ENCODE measurements at regions not wholly inside any gene's neighbourhood (a gene's known extent, or its start where the extent isn't known, plus 50 kb on each side); places are given as distances from the start of the nearest gene placed in this dataset.

GRCh38 chr10:130516141-130516735 is 380.0 kb downstream of the GLRX3 start:
- peaks cover 15% of the 10 kb centered on the region; the same call in 1 of the 2 replicates for H3K36me3 ChIP-seq (ENCODE audit: insufficient read depth)
- H4K20me1 ChIP-seq (replicated peaks; ENCODE audit: insufficient read depth): no peaks in the 10 kb centered on the region
- H3K79me2 ChIP-seq (replicated peaks; ENCODE audit: insufficient read depth): no peaks in the 10 kb centered on the region
- no peaks in the 10 kb centered on the region for H3K4me1 Mint-ChIP-seq
- H3K4me2 ChIP-seq: no peak overlapping the region
- no peak for DNase-seq (ENCODE audit: low spot score)
- no peaks in the 10 kb centered on the region for H3K27me3 ChIP-seq (ENCODE audit: insufficient read depth)
- TF ChIP-seq EZH2phosphoT487 (IDR thresholded peaks at IDR 0.05; ENCODE audit: unreplicated experiment) (no peak), ZNF114 (CRISPR knock-in tag; IDR thresholded peaks at IDR 0.05) (no peak), ZNF331 (CRISPR knock-in tag; IDR thresholded peaks at IDR 0.05; ENCODE audit: low read depth) (no peak), NANOG (IDR thresholded peaks at IDR 0.05; ENCODE audit: borderline replicate concordance) (no peak), ZNF462 (CRISPR knock-in tag; IDR thresholded peaks at IDR 0.05) (no peak), ETS1 (IDR thresholded peaks at IDR 0.05) (no peak), STAT1 (IDR thresholded peaks at IDR 0.05; ENCODE audit: unreplicated experiment) (no peak), CREB1 (CRISPR knock-in tag; IDR thresholded peaks at IDR 0.05; ENCODE audit: low read depth) (no peak), POLR2AphosphoS5 (IDR thresholded peaks at IDR 0.05; ENCODE audit: low read depth) (no peak)
- TF ChIP-seq, protein P1, sequence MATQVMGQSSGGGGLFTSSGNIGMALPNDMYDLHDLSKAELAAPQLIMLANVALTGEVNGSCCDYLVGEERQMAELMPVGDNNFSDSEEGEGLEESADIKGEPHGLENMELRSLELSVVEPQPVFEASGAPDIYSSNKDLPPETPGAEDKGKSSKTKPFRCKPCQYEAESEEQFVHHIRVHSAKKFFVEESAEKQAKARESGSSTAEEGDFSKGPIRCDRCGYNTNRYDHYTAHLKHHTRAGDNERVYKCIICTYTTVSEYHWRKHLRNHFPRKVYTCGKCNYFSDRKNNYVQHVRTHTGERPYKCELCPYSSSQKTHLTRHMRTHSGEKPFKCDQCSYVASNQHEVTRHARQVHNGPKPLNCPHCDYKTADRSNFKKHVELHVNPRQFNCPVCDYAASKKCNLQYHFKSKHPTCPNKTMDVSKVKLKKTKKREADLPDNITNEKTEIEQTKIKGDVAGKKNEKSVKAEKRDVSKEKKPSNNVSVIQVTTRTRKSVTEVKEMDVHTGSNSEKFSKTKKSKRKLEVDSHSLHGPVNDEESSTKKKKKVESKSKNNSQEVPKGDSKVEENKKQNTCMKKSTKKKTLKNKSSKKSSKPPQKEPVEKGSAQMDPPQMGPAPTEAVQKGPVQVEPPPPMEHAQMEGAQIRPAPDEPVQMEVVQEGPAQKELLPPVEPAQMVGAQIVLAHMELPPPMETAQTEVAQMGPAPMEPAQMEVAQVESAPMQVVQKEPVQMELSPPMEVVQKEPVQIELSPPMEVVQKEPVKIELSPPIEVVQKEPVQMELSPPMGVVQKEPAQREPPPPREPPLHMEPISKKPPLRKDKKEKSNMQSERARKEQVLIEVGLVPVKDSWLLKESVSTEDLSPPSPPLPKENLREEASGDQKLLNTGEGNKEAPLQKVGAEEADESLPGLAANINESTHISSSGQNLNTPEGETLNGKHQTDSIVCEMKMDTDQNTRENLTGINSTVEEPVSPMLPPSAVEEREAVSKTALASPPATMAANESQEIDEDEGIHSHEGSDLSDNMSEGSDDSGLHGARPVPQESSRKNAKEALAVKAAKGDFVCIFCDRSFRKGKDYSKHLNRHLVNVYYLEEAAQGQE (IDR thresholded peaks at IDR 0.05; ENCODE audit: unreplicated experiment): no peak
- TF ChIP-seq, protein P2, sequence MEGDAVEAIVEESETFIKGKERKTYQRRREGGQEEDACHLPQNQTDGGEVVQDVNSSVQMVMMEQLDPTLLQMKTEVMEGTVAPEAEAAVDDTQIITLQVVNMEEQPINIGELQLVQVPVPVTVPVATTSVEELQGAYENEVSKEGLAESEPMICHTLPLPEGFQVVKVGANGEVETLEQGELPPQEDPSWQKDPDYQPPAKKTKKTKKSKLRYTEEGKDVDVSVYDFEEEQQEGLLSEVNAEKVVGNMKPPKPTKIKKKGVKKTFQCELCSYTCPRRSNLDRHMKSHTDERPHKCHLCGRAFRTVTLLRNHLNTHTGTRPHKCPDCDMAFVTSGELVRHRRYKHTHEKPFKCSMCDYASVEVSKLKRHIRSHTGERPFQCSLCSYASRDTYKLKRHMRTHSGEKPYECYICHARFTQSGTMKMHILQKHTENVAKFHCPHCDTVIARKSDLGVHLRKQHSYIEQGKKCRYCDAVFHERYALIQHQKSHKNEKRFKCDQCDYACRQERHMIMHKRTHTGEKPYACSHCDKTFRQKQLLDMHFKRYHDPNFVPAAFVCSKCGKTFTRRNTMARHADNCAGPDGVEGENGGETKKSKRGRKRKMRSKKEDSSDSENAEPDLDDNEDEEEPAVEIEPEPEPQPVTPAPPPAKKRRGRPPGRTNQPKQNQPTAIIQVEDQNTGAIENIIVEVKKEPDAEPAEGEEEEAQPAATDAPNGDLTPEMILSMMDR (conservative IDR thresholded peaks at IDR 0.05; ENCODE audit: low read depth in 2 of 2): no peak
- H3K4me3 Mint-ChIP-seq: no peak overlapping the region
- H3K27ac Mint-ChIP-seq: no peak overlapping the region
- no peak overlapping the region for H3K27ac ChIP-seq (ENCODE audit: low read depth)
- H3K4me1 ChIP-seq (ENCODE audit: insufficient read depth): no peaks in the 10 kb centered on the region
- no peak for ATAC-seq
- H3K4me3 ChIP-seq: no peak overlapping the region
- H3K27me3 Mint-ChIP-seq (ENCODE audit: insufficient read depth, low read depth, poor library complexity): peaks cover 5% of the 10 kb centered on the region
- H3K9me2 ChIP-seq (ENCODE audit: insufficient read depth): no peaks in the 10 kb centered on the region
- H3F3A ChIP-seq (replicated peaks; ENCODE audit: low read depth): no peaks in the 10 kb centered on the region
- no peak overlapping the region for H2AFZ ChIP-seq
- H3K36me3 Mint-ChIP-seq (ENCODE audit: low read depth): peaks cover 48% of the 10 kb centered on the region
- H3K9me3 Mint-ChIP-seq: peaks cover 96% of the 10 kb centered on the region

Data from GM23338 (cell line).